Spleen (tissue), 7 donors: ENCODE measurements at regions not wholly inside any gene's neighbourhood (a gene's known extent, or its start where the extent isn't known, plus 50 kb on each side); places are given as distances from the start of the nearest gene placed in this dataset.

Experiments
- CTCF ChIP-seq, 11 experiments: fragments of 200-600 bp in 7 of 11; fragments of 450-650 bp in 4 of 11; sonication (generic) in 4 of 11; IDR thresholded peaks in 8 of 11; conservative IDR thresholded peaks in 3 of 11; 1 replicate in 7 of 11; 2 replicates in 4 of 11; pipeline versions ENCODE4 v1.4.0 to v1.8.0; 2016 to 2021; ENCODE audit warnings: antibody characterized with exemption in 11 of 11, inconsistent platforms in 4 of 11, mild to moderate bottlenecking in 1 of 11
- POLR2A ChIP-seq, 3 donors: fragments of 450-650 bp; IDR thresholded peaks; one replicate each; pipeline ENCODE4 v1.5.1; 2017; ENCODE audit warnings: antibody characterized with exemption in 3 of 3, mild to moderate bottlenecking in 1 of 3
- POLR2AphosphoS5 ChIP-seq, 3 donors: sonication (generic); formaldehyde crosslinking; IDR thresholded peaks; one replicate each; pipeline ENCODE4 v1.5.1; 2017; ENCODE audit warnings: antibody characterized with exemption in 3 of 3
- donor health status: DM: no; HTN: no; CAD: no; lungs with moderate emphysema.
- donor health status: DM: no; HTN: no; CAD: no.
- donor health status: DM: no; HTN: no; CAD: no.

GRCh38 chr1:60345621-60346020 lies 272.1 kb upstream of the C1orf87 start:
- no peak for TF ChIP-seq CTCF (IDR thresholded peaks at IDR 0.05 in 8 of 11, conservative IDR thresholded peaks at IDR 0.05 in 3 of 11)
- no peak for TF ChIP-seq POLR2A (IDR thresholded peaks at IDR 0.05)
- no peak for TF ChIP-seq POLR2AphosphoS5 (IDR thresholded peaks at IDR 0.05)
